Fibroblast of lung (primary cell): ENCODE measurements at regions not wholly inside any gene's neighbourhood (a gene's known extent, or its start where the extent isn't known, plus 50 kb on each side); places are given as distances from the start of the nearest gene placed in this dataset.
"Not testable (repeated sequence)": the region's sequence is repeated elsewhere in the genome, so short reads cannot be mapped to it uniquely, and the experiment has no call there.

Experiments used
- DNase-seq, 2 donors: peaks; one replicate each; pipeline versions ENCODE4 v3.0.0 to v3.0.0-alpha.2; 2010; ENCODE audit warnings: low read depth in 2 of 2
- H2AFZ ChIP-seq: 2 replicates; pipeline ENCODE4 v1.5.1; 2012; ENCODE audit warnings: low read length, control low read depth, inconsistent platforms
- H3K27ac ChIP-seq: 2 replicates; pipeline ENCODE4 v1.5.1; 2011; ENCODE audit warnings: low read length, control low read depth; ENCODE audit not compliant: insufficient read depth
- H3K27me3 ChIP-seq: 2 replicates; pipeline ENCODE4 v1.5.1; 2011; ENCODE audit warnings: mild to moderate bottlenecking, low read length; ENCODE audit not compliant: control insufficient read depth, insufficient read depth
- H3K36me3 ChIP-seq: 2 replicates; pipeline ENCODE4 v1.5.1; 2011; ENCODE audit warnings: low read length; ENCODE audit not compliant: control insufficient read depth, insufficient read depth
- H3K4me1 ChIP-seq: 2 replicates; pipeline ENCODE4 v1.5.1; 2011; ENCODE audit warnings: low read length; ENCODE audit not compliant: control insufficient read depth, insufficient read depth; ENCODE audit errors: extremely low read depth
- H3K4me2 ChIP-seq: 2 replicates; pipeline ENCODE4 v1.5.1; 2011; ENCODE audit warnings: low read length, control low read depth; ENCODE audit not compliant: insufficient read depth; ENCODE audit errors: extremely low read depth
- H3K4me3 ChIP-seq, 4 experiments: fragments of 200-600 bp in 1 of 4; sonication (generic) in 1 of 4; replicated peaks in 1 of 4; 2 replicates each; pipeline ENCODE4 v1.5.1; 2011 to 2016; ENCODE audit warnings: low read length in 4 of 4, low read depth in 3 of 4, mild to moderate bottlenecking in 3 of 4, control low read depth in 2 of 4, inconsistent platforms in 1 of 4, mixed read lengths in 1 of 4; ENCODE audit not compliant: insufficient read depth in 1 of 4; ENCODE audit errors: control extremely low read depth in 1 of 4
- H3K79me2 ChIP-seq: 2 replicates; pipeline ENCODE4 v1.5.1; 2012; ENCODE audit warnings: mild to moderate bottlenecking, low read length, inconsistent platforms; ENCODE audit not compliant: control insufficient read depth, insufficient read depth
- H3K9ac ChIP-seq: 2 replicates; pipeline ENCODE4 v1.5.1; 2011; ENCODE audit warnings: mild to moderate bottlenecking, low read length, control low read depth; ENCODE audit not compliant: insufficient read depth
- H3K9me3 ChIP-seq: 2 replicates; pipeline ENCODE4 v1.5.1; 2012; ENCODE audit warnings: low read depth, low read length; ENCODE audit not compliant: control insufficient read depth, insufficient read depth
- H4K20me1 ChIP-seq: 2 replicates; pipeline ENCODE4 v1.5.1; 2011; ENCODE audit warnings: low read length; ENCODE audit not compliant: control insufficient read depth, insufficient read depth; ENCODE audit errors: extremely low read depth
- CTCF ChIP-seq, 2 donors: IDR thresholded peaks in 1 of 2; conservative IDR thresholded peaks in 1 of 2; 1 replicate in 1 of 2; 2 replicates in 1 of 2; pipeline ENCODE4 v1.5.1; 2011 to 2012; ENCODE audit warnings: low read length in 2 of 2, control low read depth in 1 of 2, inconsistent platforms in 1 of 2, low read depth in 1 of 2, mild to moderate bottlenecking in 1 of 2
- EZH2 ChIP-seq: IDR thresholded peaks from 2 replicates; pipeline ENCODE4 v1.5.1; 2012; ENCODE audit warnings: low read length, control low read depth, mild to moderate bottlenecking; ENCODE audit errors: missing control alignments

- no peaks in the 10 kb centered on the region for H3K79me2 ChIP-seq
- no peak overlapping the region for H3K4me2 ChIP-seq
- H3K9ac ChIP-seq = no peak overlapping the region
- H3K36me3 ChIP-seq = no peaks in the 10 kb centered on the region
- H3K9me3 ChIP-seq = no peaks in the 10 kb centered on the region
- no peak overlapping the region for H3K4me3 ChIP-seq
- no peak overlapping the region for H3K27ac ChIP-seq
- DNase-seq = no peak
- H4K20me1 ChIP-seq = no peaks in the 10 kb centered on the region
- TF ChIP-seq EZH2 (no peak), CTCF (conservative IDR thresholded peaks at IDR 0.05 in 1 of 2, IDR thresholded peaks at IDR 0.05 in 1 of 2; ENCODE audit: low read depth in 1 of 2, low read length in 2 of 2) (no peak)
- H2AFZ ChIP-seq = no peak overlapping the region
- H3K4me1 ChIP-seq = peaks cover 2% of the 10 kb centered on the region
- H3K27me3 ChIP-seq = no peaks in the 10 kb centered on the region
Measured at GRCh38 chr6:26275663-26276062, 89.3 kb upstream of the BTN3A2 start.

- DNase-seq = no peak
- no peaks in the 10 kb centered on the region for H3K9me3 ChIP-seq
- H3K27ac ChIP-seq = no peak overlapping the region
- H3K4me1 ChIP-seq = no peaks in the 10 kb centered on the region
- TF ChIP-seq CTCF (conservative IDR thresholded peaks at IDR 0.05 in 1 of 2, IDR thresholded peaks at IDR 0.05 in 1 of 2; ENCODE audit: low read depth in 1 of 2, low read length in 2 of 2) (no peak), EZH2 (no peak)
- H3K27me3 ChIP-seq = no peaks in the 10 kb centered on the region
- H3K4me3 ChIP-seq = no peak overlapping the region
- H2AFZ ChIP-seq = no peak overlapping the region
- H3K4me2 ChIP-seq = no peak overlapping the region
- H3K9ac ChIP-seq = no peak overlapping the region
- H4K20me1 ChIP-seq = no peaks in the 10 kb centered on the region
- H3K36me3 ChIP-seq = no peaks in the 10 kb centered on the region
- H3K79me2 ChIP-seq = no peaks in the 10 kb centered on the region
Measured at GRCh38 chr6:26276841-26277648, 88.0 kb upstream of the BTN3A2 start.

- Histone ChIP-seq H4K20me1 (no peaks in the 10 kb centered on the region), H3K4me2 (no peak overlapping the region), H3K36me3 (no peaks in the 10 kb centered on the region)
Measured at GRCh38 chr6:26278536-26278935, 86.5 kb upstream of the BTN3A2 start.

GRCh38 chr6:26279371-26279770 is 85.6 kb upstream of the BTN3A2 start:
- H3K9me3 ChIP-seq, H3K4me1 ChIP-seq, H3K9ac ChIP-seq, H4K20me1 ChIP-seq, H3K4me2 ChIP-seq, H3K27me3 ChIP-seq, H3K4me3 ChIP-seq, H3K36me3 ChIP-seq, DNase-seq, H3K79me2 ChIP-seq, H2AFZ ChIP-seq, H3K27ac ChIP-seq: not testable (repeated sequence)

More at GRCh38 chr6:26278536-26278935, 86.5 kb upstream of the BTN3A2 start:
- no peak overlapping the region for H3K9ac ChIP-seq
- H3K9me3 ChIP-seq = no peaks in the 10 kb centered on the region
- no peak overlapping the region for H3K27ac ChIP-seq
- H3K79me2 ChIP-seq = no peaks in the 10 kb centered on the region
- no peak overlapping the region for H3K4me3 ChIP-seq
- DNase-seq = no peak
- TF ChIP-seq EZH2 = no peak
- no peak for TF ChIP-seq CTCF (conservative IDR thresholded peaks at IDR 0.05 in 1 of 2, IDR thresholded peaks at IDR 0.05 in 1 of 2; ENCODE audit: low read depth in 1 of 2, low read length in 2 of 2)
- no peak overlapping the region for H2AFZ ChIP-seq
- no peaks in the 10 kb centered on the region for H3K4me1 ChIP-seq
- H3K27me3 ChIP-seq = no peaks in the 10 kb centered on the region
